ENCODE measurements at regions not wholly inside any gene's neighbourhood (a gene's known extent, or its start where the extent isn't known, plus 50 kb on each side); places are given as distances from the start of the nearest gene placed in this dataset.

DNA sequence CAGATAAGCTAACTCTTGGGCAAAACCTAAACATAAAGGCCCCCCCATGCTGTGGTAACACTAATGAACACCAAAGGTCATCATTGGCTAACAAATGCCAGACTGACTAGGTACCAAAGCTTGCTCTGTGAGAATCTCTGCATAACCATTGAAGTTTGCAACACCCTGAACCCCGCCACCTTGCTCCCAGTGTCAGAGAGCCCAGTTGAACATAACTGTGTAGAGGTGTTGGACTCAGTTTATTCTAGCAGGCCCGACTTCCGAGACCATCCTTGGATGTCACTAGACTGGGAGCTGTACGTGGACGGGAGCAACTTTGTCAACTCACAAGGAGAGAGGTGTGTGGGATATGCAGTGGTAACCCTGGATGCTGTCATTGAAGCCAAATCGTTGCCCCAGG, 602.2 kb downstream of the UQCRFS1 start:
- TF ChIP-seq, protein P1, sequence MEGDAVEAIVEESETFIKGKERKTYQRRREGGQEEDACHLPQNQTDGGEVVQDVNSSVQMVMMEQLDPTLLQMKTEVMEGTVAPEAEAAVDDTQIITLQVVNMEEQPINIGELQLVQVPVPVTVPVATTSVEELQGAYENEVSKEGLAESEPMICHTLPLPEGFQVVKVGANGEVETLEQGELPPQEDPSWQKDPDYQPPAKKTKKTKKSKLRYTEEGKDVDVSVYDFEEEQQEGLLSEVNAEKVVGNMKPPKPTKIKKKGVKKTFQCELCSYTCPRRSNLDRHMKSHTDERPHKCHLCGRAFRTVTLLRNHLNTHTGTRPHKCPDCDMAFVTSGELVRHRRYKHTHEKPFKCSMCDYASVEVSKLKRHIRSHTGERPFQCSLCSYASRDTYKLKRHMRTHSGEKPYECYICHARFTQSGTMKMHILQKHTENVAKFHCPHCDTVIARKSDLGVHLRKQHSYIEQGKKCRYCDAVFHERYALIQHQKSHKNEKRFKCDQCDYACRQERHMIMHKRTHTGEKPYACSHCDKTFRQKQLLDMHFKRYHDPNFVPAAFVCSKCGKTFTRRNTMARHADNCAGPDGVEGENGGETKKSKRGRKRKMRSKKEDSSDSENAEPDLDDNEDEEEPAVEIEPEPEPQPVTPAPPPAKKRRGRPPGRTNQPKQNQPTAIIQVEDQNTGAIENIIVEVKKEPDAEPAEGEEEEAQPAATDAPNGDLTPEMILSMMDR (conservative IDR thresholded peaks at IDR 0.05; ENCODE audit: low read depth, low read length): no peak
- no peak for DNase-seq (ENCODE audit: low read depth)
- H3K4me3 ChIP-seq (ENCODE audit: low read depth, low read length): no peak overlapping the region

GRCh38 chr19:28609944-28610343, 603.0 kb downstream of the UQCRFS1 start:
- H3K4me3 ChIP-seq (ENCODE audit: low read depth, low read length): no peak overlapping the region
- TF ChIP-seq, protein P1 (conservative IDR thresholded peaks at IDR 0.05; ENCODE audit: low read depth, low read length): no peak
- DNase-seq (ENCODE audit: low read depth): no peak

- no peak for DNase-seq (ENCODE audit: low read depth)
- TF ChIP-seq, protein P1 (conservative IDR thresholded peaks at IDR 0.05; ENCODE audit: low read depth, low read length): no peak
- no peak overlapping the region for H3K4me3 ChIP-seq (ENCODE audit: low read depth, low read length)
Measured at GRCh38 chr19:28609091-28609755, 603.7 kb downstream of the UQCRFS1 start.

DNA sequence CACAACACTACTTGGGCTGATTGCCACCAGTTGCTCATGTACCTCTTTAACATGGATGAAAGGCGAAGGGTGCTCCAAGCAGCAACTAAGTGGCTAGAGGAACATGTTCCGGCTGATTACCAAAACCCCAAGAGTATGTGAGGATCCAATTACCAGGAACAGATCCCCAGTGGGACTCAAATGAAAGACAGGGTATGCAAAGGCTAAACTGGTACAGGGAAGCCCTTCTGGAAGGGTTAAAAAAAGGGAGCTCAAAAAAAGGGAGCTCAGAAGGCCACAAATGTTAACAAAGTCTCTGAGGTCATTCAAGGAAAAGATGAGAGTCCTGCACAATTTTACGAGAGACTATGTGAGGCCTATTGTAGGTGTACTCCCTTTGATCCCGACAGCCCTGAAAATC, 604.7 kb downstream of the UQCRFS1 start:
- no peak overlapping the region for H3K4me3 ChIP-seq (ENCODE audit: low read depth, low read length)
- TF ChIP-seq, protein P1 (conservative IDR thresholded peaks at IDR 0.05; ENCODE audit: low read depth, low read length): no peak
- DNase-seq (ENCODE audit: low read depth): no peak

DNA sequence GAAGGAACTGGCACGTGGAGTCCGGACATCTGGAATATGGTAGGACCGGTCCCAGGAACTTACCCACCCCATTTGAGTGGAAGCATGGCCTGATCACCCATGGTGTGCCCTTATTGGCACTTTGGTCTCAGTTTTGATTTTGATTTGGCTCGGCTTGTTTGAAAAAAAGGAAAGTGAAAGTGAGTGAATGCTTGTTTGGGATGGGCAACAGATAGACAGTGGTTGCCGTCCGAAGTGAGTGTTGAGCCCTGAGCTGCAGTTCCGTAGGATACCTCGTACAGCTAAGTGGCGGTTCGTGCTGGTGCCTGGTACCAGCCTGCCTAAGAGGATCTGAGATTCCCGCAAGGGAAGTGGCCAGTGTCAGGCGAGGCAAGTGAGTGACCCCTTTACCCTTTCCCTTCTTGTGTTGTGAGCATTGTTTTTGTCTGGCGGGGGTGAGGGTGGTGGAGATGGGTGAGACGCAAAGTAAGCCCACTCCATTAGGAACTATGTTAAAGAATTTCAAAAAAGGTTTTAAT, 605.8 kb downstream of the UQCRFS1 start:
- TF ChIP-seq, protein P1 (conservative IDR thresholded peaks at IDR 0.05; ENCODE audit: low read depth, low read length): no peak
- no peak for DNase-seq (ENCODE audit: low read depth)

DNA sequence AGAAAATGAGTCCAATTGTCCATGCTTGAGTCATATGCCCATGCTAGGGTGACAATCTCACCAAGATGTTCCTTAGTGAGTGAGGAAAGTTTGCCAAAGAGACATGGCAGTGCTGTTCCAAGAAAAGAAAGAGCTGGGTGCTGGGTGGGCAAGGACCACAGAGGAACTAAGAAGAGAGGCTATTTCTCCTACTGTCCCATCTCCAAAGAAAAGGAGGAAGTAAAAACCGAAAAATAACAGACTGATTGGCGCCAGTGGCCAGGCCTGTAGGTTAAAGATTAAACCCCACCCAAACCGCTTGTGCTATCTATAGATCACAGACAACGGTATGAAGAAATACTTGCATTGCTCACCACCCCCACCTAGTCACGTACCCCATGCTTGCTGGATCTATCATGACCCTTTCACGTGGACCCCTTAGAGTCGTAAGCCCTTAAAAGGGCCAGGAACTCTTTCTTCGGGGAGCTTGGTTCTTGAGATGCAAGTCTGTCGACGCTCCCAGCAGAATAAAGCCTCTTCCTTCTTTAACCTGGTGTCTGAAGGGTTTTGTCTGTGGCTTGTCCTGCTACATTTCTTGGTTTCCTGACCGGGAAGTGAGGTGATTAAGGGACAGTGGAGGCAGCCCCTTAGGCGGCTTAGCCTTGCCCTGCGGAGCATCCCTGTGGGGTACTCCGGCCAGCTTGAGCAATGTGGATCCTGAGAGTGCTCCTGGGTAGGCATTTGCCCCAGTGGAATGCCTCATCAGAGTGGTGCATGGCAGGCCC, 606.5 kb downstream of the UQCRFS1 start:
- TF ChIP-seq, protein P1 (conservative IDR thresholded peaks at IDR 0.05; ENCODE audit: low read depth, low read length): no peak
- DNase-seq (ENCODE audit: low read depth): no peak
- no peak overlapping the region for H3K4me3 ChIP-seq (ENCODE audit: low read depth, low read length)

More for the DNA sequence above, 605.8 kb downstream of the UQCRFS1 start:
- H3K4me3 ChIP-seq (ENCODE audit: low read depth, low read length): no peak overlapping the region

Data from choroid plexus epithelial cell (primary cell).